GM23248 (cell line): ENCODE measurements at regions not wholly inside any gene's neighbourhood (a gene's known extent, or its start where the extent isn't known, plus 50 kb on each side); places are given as distances from the start of the nearest gene placed in this dataset.

Source experiments
- DNase-seq: peaks from one replicate; pipeline ENCODE4 v3.0.0-alpha.2; 2015
- H2AFZ ChIP-seq: fragments of 200-600 bp; sonication (generic); 2 replicates; pipeline ENCODE4 v1.6.1; 2016; ENCODE audit warnings: antibody characterized with exemption
- H3F3A ChIP-seq: fragments of 200-600 bp; sonication (generic); 2 replicates; pipeline ENCODE4 v1.6.1; 2016; ENCODE audit warnings: mild to moderate bottlenecking, antibody characterized with exemption, mixed run types; ENCODE audit not compliant: insufficient read depth
- H3K27ac ChIP-seq: fragments of 200-600 bp; sonication (generic); 2 replicates; pipeline ENCODE4 v1.5.1; 2016; ENCODE audit warnings: mild to moderate bottlenecking
- H3K27me3 ChIP-seq: fragments of 200-600 bp; sonication (generic); replicated peaks from 2 replicates; pipeline ENCODE4 v1.6.1; 2016; ENCODE audit warnings: mild to moderate bottlenecking; ENCODE audit not compliant: insufficient read depth
- H3K36me3 ChIP-seq: fragments of 200-600 bp; sonication (generic); 2 replicates; pipeline ENCODE4 v1.6.1; 2016; ENCODE audit warnings: low read depth, mild to moderate bottlenecking
- H3K4me1 ChIP-seq: fragments of 200-600 bp; sonication (generic); 2 replicates; pipeline ENCODE4 v1.6.1; 2016; ENCODE audit warnings: mild to moderate bottlenecking; ENCODE audit not compliant: insufficient read depth
- H3K4me2 ChIP-seq: fragments of 200-600 bp; sonication (generic); one replicate; pipeline ENCODE4 v1.6.1; 2016; ENCODE audit warnings: mild to moderate bottlenecking; ENCODE audit not compliant: unreplicated experiment
- H3K4me3 ChIP-seq: fragments of 200-600 bp; sonication (generic); 2 replicates; pipeline ENCODE4 v1.5.1; 2016; ENCODE audit warnings: mild to moderate bottlenecking
- H3K79me2 ChIP-seq: fragments of 200-600 bp; sonication (generic); 2 replicates; pipeline ENCODE4 v1.6.1; 2016; ENCODE audit warnings: mild to moderate bottlenecking; ENCODE audit not compliant: insufficient read depth
- H3K9ac ChIP-seq: fragments of 200-600 bp; sonication (generic); 2 replicates; pipeline ENCODE4 v1.6.1; 2016; ENCODE audit warnings: mild to moderate bottlenecking
- H3K9me2 ChIP-seq: fragments of 200-600 bp; sonication (generic); 2 replicates; pipeline ENCODE4 v1.6.1; 2016; ENCODE audit warnings: mixed run types, mild to moderate bottlenecking, moderate library complexity; ENCODE audit not compliant: insufficient read depth
- H3K9me3 ChIP-seq: fragments of 200-600 bp; sonication (generic); one replicate; pipeline ENCODE4 v1.6.1; 2017; ENCODE audit warnings: low read depth
- H4K20me1 ChIP-seq: fragments of 200-600 bp; sonication (generic); 2 replicates; pipeline ENCODE4 v1.6.0; 2016; ENCODE audit not compliant: insufficient read depth
- EZH2 ChIP-seq: fragments of 200-600 bp; sonication (generic); IDR thresholded peaks from 2 replicates; pipeline ENCODE4 v1.6.1; 2018; ENCODE audit warnings: antibody characterized with exemption, mild to moderate bottlenecking; ENCODE audit not compliant: insufficient read depth, poor library complexity, severe bottlenecking
- EZH2phosphoT487 ChIP-seq: fragments of 200-600 bp; sonication (generic); IDR thresholded peaks from 2 replicates; pipeline ENCODE4 v1.6.1; 2018; ENCODE audit warnings: antibody characterized with exemption, moderate library complexity, mild to moderate bottlenecking, low read depth; ENCODE audit not compliant: insufficient read depth
- WGBS, 2 experiments: methylation state at CpG; one replicate each; pipeline ENCODE4 v1.1.6; 2015 to 2017; ENCODE audit warnings: low lambda C conversion rate in 2 of 2, low coverage in 1 of 2; ENCODE audit errors: missing lambda C conversion rate in 2 of 2; 5-methylcytosine and 5-hydroxymethylcytosine counted together
- in situ Hi-C: fragments of 300-500 bp; cut with MboI; formaldehyde crosslinking; loops from 2 replicates; pipeline ENCODE4 v1.15.0; 2020

DNA sequence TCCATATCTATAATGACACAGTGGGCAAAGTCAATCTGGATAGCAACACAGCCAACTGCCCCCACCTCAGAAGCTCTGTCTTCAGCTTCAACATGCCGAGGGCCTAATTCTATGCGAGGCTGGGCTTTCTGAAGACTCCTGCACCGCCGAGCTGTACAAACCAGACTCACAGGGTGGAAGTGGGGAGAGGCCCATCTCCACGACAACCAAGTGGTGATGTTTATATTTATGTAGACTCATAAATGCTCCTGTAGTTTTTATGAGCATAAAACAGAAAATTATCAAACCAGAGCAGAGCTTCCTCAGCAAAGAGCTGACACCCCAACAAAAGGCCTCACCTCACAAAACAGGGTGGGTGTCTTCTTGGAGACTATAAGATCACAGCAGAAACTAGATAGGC is 77.0 kb upstream of the LGALSL start:
- no peaks in the 10 kb centered on the region for H3K9me2 ChIP-seq
- in situ Hi-C loops, result no loop called here
- WGBS, 2 experiments, result 47 to 50% methylated on average over 5 of the region's 5 CpGs
- no peaks in the 10 kb centered on the region for H3K79me2 ChIP-seq
- H3K27me3 ChIP-seq, result peaks cover 16% of the 10 kb centered on the region
- H3K4me2 ChIP-seq, result no peak overlapping the region
- no peak for TF ChIP-seq EZH2phosphoT487
- TF ChIP-seq EZH2, result no peak
- DNase-seq, result no peak
- no peaks in the 10 kb centered on the region for H3K9me3 ChIP-seq
- no peaks in the 10 kb centered on the region for H3K36me3 ChIP-seq
- no peaks in the 10 kb centered on the region for H4K20me1 ChIP-seq
- H3K4me1 ChIP-seq, result no peaks in the 10 kb centered on the region
- no peak overlapping the region for H3K9ac ChIP-seq
- no peaks in the 10 kb centered on the region for H3F3A ChIP-seq
- no peak overlapping the region for H2AFZ ChIP-seq
- H3K4me3 ChIP-seq, result no peak overlapping the region
- no peak overlapping the region for H3K27ac ChIP-seq

DNA sequence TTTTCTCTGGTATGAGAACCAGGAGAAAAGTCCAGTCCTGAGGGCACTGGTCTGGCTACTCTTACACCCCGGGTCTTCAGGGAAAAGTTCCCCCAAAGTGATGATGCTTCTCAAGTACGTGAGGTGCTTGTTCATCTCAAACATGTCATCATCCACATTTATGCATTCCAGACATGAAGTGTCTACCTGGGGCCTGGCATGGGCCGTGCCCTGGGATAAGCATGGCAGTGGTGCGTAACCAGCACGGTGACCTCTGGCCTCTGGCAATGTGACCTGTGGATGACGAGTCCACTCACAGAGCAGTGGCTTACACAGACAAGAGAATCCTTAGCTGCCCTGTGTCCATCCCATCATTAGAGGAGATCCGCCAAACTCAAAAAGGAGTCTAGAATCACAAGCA is 74.8 kb upstream of the LGALSL start:
- H3K9me3 ChIP-seq, result no peaks in the 10 kb centered on the region
- no peaks in the 10 kb centered on the region for H3K4me1 ChIP-seq
- no peak overlapping the region for H3K4me2 ChIP-seq
- TF ChIP-seq EZH2, result no peak
- TF ChIP-seq EZH2phosphoT487, result no peak
- H3K36me3 ChIP-seq, result no peaks in the 10 kb centered on the region
- WGBS, 2 experiments, result 82 to 84% methylated on average over 7 of the region's 7 CpGs
- no peak overlapping the region for H2AFZ ChIP-seq
- no peak overlapping the region for H3K27ac ChIP-seq
- DNase-seq, result no peak
- peaks cover 19% of the 10 kb centered on the region for H3K27me3 ChIP-seq
- no peaks in the 10 kb centered on the region for H3K9me2 ChIP-seq
- H3F3A ChIP-seq, result no peaks in the 10 kb centered on the region
- H3K79me2 ChIP-seq, result no peaks in the 10 kb centered on the region
- H3K4me3 ChIP-seq, result no peak overlapping the region
- in situ Hi-C loops, result no loop called here
- no peak overlapping the region for H3K9ac ChIP-seq
- H4K20me1 ChIP-seq, result no peaks in the 10 kb centered on the region

DNA sequence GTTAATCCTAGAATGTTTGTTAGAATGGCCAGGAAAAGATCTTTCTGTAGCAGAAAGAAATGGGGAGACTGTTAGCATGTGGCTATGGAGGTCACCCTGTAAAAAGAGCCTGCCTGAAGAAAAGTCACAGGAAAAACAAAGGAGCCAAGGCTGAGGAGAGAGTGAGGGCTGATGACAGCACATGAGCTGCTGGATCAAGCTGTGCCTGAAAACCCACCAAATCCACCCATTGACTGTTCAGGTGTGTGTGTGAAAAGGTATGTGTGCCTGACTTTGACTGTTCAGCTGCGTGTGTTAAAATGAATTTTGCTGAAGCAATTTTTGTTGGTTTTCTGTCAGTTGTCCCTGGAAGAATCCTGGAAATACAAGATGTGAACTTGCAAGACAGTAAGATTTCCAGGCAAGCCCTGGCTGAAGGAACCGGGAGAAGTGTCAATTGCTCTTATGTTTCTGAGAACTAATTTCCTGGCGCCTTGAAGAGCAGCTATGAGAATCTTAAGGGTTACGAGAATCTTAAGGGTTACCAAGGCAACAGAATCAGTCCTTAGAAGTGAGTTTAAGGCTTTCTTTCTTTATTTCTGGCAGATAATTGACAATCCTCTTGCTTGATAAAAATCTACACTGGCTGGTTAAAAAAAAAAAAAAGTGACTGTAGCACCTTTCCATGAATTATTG is 73.0 kb upstream of the LGALSL start:
- H3K9me2 ChIP-seq, result no peaks in the 10 kb centered on the region
- H3K27me3 ChIP-seq, result peaks cover 17% of the 10 kb centered on the region
- H3K9me3 ChIP-seq, result no peaks in the 10 kb centered on the region
- H3K36me3 ChIP-seq, result no peaks in the 10 kb centered on the region
- H3F3A ChIP-seq, result no peaks in the 10 kb centered on the region
- no peak overlapping the region for H3K4me2 ChIP-seq
- TF ChIP-seq EZH2 (no peak), EZH2phosphoT487 (no peak)
- H3K4me3 ChIP-seq, result no peak overlapping the region
- H3K27ac ChIP-seq, result no peak overlapping the region
- WGBS, 2 experiments, result 58 to 59% methylated on average over 4 of the region's 4 CpGs
- no peak for DNase-seq
- in situ Hi-C loops, result no loop called here
- H3K79me2 ChIP-seq, result no peaks in the 10 kb centered on the region
- H3K9ac ChIP-seq, result no peak overlapping the region
- H4K20me1 ChIP-seq, result no peaks in the 10 kb centered on the region
- H3K4me1 ChIP-seq, result no peaks in the 10 kb centered on the region
- H2AFZ ChIP-seq, result no peak overlapping the region

DNA sequence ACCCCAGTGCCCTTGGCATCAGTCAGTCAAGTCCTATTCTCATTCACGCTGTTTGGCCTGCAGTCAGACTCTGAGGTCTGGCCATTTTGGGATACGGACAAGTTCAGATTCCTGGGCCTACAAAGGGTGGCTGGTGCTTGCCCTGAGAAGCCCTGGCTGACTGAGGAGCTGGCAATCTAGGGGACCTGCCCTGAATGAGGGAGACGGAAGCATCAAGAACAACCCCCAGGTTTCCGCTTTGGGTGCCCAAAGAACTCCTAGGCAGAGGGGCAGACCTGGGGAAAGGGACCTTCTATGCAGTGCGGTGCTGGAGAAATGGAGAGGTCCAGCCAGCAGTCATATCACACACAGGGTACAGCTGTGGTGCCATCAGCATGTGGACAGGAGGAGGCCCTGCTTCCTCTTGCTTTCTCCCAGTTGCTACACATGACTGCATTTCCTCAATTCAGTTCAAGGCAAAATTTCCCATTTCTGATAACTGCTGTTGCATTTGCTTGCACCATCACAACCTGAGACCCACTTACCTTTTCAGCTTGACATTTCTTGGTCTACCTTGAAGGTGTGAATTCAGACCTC is 70.9 kb upstream of the LGALSL start:
- no peaks in the 10 kb centered on the region for H4K20me1 ChIP-seq
- H3K9me2 ChIP-seq, result no peaks in the 10 kb centered on the region
- H3K36me3 ChIP-seq, result no peaks in the 10 kb centered on the region
- no peak overlapping the region for H3K9ac ChIP-seq
- H3K79me2 ChIP-seq, result no peaks in the 10 kb centered on the region
- WGBS, 2 experiments, result 91 to 93% methylated on average over 5 of the region's 5 CpGs
- no peaks in the 10 kb centered on the region for H3K4me1 ChIP-seq
- no peak overlapping the region for H3K27ac ChIP-seq
- H3K9me3 ChIP-seq, result no peaks in the 10 kb centered on the region
- no peak overlapping the region for H3K4me2 ChIP-seq
- no peak overlapping the region for H3K4me3 ChIP-seq
- no peak for TF ChIP-seq EZH2phosphoT487
- TF ChIP-seq EZH2, result no peak
- in situ Hi-C loops, result no loop called here
- peaks cover 26% of the 10 kb centered on the region for H3K27me3 ChIP-seq
- H2AFZ ChIP-seq, result no peak overlapping the region
- DNase-seq, result no peak
- no peaks in the 10 kb centered on the region for H3F3A ChIP-seq

GRCh38 chr2:64383881-64384280 is 70.1 kb upstream of the LGALSL start:
- Histone ChIP-seq H3F3A (no peaks in the 10 kb centered on the region), H3K9ac (no peak overlapping the region), H3K4me3 (no peak overlapping the region), H3K36me3 (no peaks in the 10 kb centered on the region), H2AFZ (no peak overlapping the region), H3K9me3 (no peaks in the 10 kb centered on the region), H4K20me1 (no peaks in the 10 kb centered on the region), H3K27me3 (peaks cover 29% of the 10 kb centered on the region), H3K4me2 (no peak overlapping the region), H3K79me2 (no peaks in the 10 kb centered on the region), H3K9me2 (no peaks in the 10 kb centered on the region), H3K27ac (no peak overlapping the region), H3K4me1 (no peaks in the 10 kb centered on the region)
- no peak for DNase-seq
- in situ Hi-C loops, result no loop called here
- no peak for TF ChIP-seq EZH2
- no peak for TF ChIP-seq EZH2phosphoT487
- 59 to 68% methylated on average over 3 of the region's 3 CpGs for WGBS, 2 experiments
